SK-N-MC (cell line): ENCODE measurements at regions not wholly inside any gene's neighbourhood (a gene's known extent, or its start where the extent isn't known, plus 50 kb on each side); places are given as distances from the start of the nearest gene placed in this dataset.

Experiments used
- DNase-seq: peaks from one replicate; pipeline ENCODE4 v3.0.0-alpha.2; 2011; ENCODE audit warnings: low read depth, low spot score
- H3K27ac ChIP-seq: fragments of 200-600 bp; sonication (generic); 2 replicates; pipeline ENCODE4 v1.5.1; 2016; ENCODE audit warnings: mixed run types
- H3K36me3 ChIP-seq: fragments of 200-600 bp; sonication (generic); 2 replicates; pipeline ENCODE4 v1.6.1; 2017; ENCODE audit warnings: antibody characterized with exemption, low read length, mixed read lengths; ENCODE audit not compliant: insufficient read depth
- H3K4me3 ChIP-seq: fragments of 200-600 bp; sonication (generic); 2 replicates; pipeline ENCODE4 v1.5.1; 2016
- H3K9ac ChIP-seq: fragments of 200-600 bp; sonication (generic); 2 replicates; pipeline ENCODE4 v1.8.0; 2017; ENCODE audit warnings: mixed run types, mixed read lengths; ENCODE audit not compliant: insufficient read length
- H3K9me3 ChIP-seq: fragments of 200-600 bp; sonication (generic); 2 replicates; pipeline ENCODE4 v1.6.1; 2017; ENCODE audit warnings: low read depth, mild to moderate bottlenecking, antibody characterized with exemption, low read length, moderate library complexity, mixed read lengths
- EZH2 ChIP-seq: fragments of 200-600 bp; sonication (generic); IDR thresholded peaks from one replicate; pipeline ENCODE4 v1.6.1; 2017; ENCODE audit warnings: antibody characterized with exemption
- FOXP2 ChIP-seq: optimal IDR thresholded peaks from 2 replicates; pipeline ENCODE3; 2011; ENCODE audit warnings: mild to moderate bottlenecking, moderate library complexity; ENCODE audit not compliant: insufficient read depth; ENCODE audit errors: extremely low read length, control extremely low read depth
- POLR2AphosphoS5 ChIP-seq: IDR thresholded peaks from 2 replicates; pipeline ENCODE4 v1.6.1; 2012; ENCODE audit warnings: mild to moderate bottlenecking, low read depth, low read length, borderline replicate concordance

- Histone ChIP-seq H3K9ac (no peak overlapping the region), H3K4me3 (no peak overlapping the region), H3K36me3 (no peaks in the 10 kb centered on the region), H3K27ac (no peak overlapping the region), H3K9me3 (no peaks in the 10 kb centered on the region)
- TF ChIP-seq EZH2 (no peak), POLR2AphosphoS5 (no peak), FOXP2 (no peak)
- DNase-seq: no peak
These were observed 231.9 kb downstream of the BCL11B start for GRCh38 chr14:99040052-99040451.

GRCh38 chr14:99040711-99041110 is 231.3 kb downstream of the BCL11B start:
- no peak overlapping the region for H3K27ac ChIP-seq
- no peak overlapping the region for H3K4me3 ChIP-seq
- H3K9me3 ChIP-seq: no peaks in the 10 kb centered on the region
- H3K36me3 ChIP-seq: no peaks in the 10 kb centered on the region
- TF ChIP-seq EZH2: no peak
- H3K9ac ChIP-seq: no peak overlapping the region
- DNase-seq: no peak

GRCh38 chr14:99041141-99041819 is 230.7 kb downstream of the BCL11B start:
- TF ChIP-seq EZH2 (no peak), POLR2AphosphoS5 (no peak), FOXP2 (no peak)
- Histone ChIP-seq H3K36me3 (no peaks in the 10 kb centered on the region), H3K9me3 (no peaks in the 10 kb centered on the region), H3K27ac (no peak overlapping the region), H3K4me3 (no peak overlapping the region), H3K9ac (no peak overlapping the region)
- DNase-seq: no peak

GRCh38 chr14:99041820-99042174 is 230.2 kb downstream of the BCL11B start:
- TF ChIP-seq EZH2 (no peak), FOXP2 (no peak), POLR2AphosphoS5 (no peak)
- no peak overlapping the region for H3K4me3 ChIP-seq
- no peak overlapping the region for H3K27ac ChIP-seq
- no peaks in the 10 kb centered on the region for H3K36me3 ChIP-seq
- H3K9ac ChIP-seq: no peak overlapping the region
- no peaks in the 10 kb centered on the region for H3K9me3 ChIP-seq
- no peak for DNase-seq

- no peak for DNase-seq
- TF ChIP-seq FOXP2: no peak
- no peak for TF ChIP-seq EZH2
- no peak for TF ChIP-seq POLR2AphosphoS5
- no peak overlapping the region for H3K4me3 ChIP-seq
- H3K9me3 ChIP-seq: no peaks in the 10 kb centered on the region
- H3K27ac ChIP-seq: no peak overlapping the region
- no peak overlapping the region for H3K9ac ChIP-seq
- H3K36me3 ChIP-seq: no peaks in the 10 kb centered on the region
These were observed 229.4 kb downstream of the BCL11B start for GRCh38 chr14:99042381-99043266.

- TF ChIP-seq EZH2 (no peak), FOXP2 (no peak), POLR2AphosphoS5 (no peak)
- Histone ChIP-seq H3K9me3 (no peaks in the 10 kb centered on the region), H3K9ac (no peak overlapping the region), H3K27ac (no peak overlapping the region), H3K36me3 (no peaks in the 10 kb centered on the region), H3K4me3 (no peak overlapping the region)
- DNase-seq: no peak
These were observed 228.8 kb downstream of the BCL11B start for GRCh38 chr14:99043267-99043615.

- Histone ChIP-seq H3K27ac (no peak overlapping the region), H3K9ac (no peak overlapping the region), H3K4me3 (no peak overlapping the region), H3K36me3 (no peaks in the 10 kb centered on the region), H3K9me3 (no peaks in the 10 kb centered on the region)
- TF ChIP-seq FOXP2 (no peak), POLR2AphosphoS5 (no peak), EZH2 (no peak)
- no peak for DNase-seq
These were observed 228.2 kb downstream of the BCL11B start for GRCh38 chr14:99043756-99044155.

- Histone ChIP-seq H3K9me3 (no peaks in the 10 kb centered on the region), H3K9ac (no peak overlapping the region), H3K27ac (no peak overlapping the region), H3K36me3 (no peaks in the 10 kb centered on the region), H3K4me3 (no peak overlapping the region)
- TF ChIP-seq POLR2AphosphoS5: no peak
- TF ChIP-seq EZH2: no peak
- no peak for TF ChIP-seq FOXP2
- no peak for DNase-seq
These were observed 224.5 kb downstream of the BCL11B start for GRCh38 chr14:99047441-99048031.
